ENCODE measurements at regions not wholly inside any gene's neighbourhood (a gene's known extent, or its start where the extent isn't known, plus 50 kb on each side); places are given as distances from the start of the nearest gene placed in this dataset.

GRCh38 chr9:135246248-135247205 is 159.1 kb downstream of the OLFM1 start:
- H3K4me3 ChIP-seq: no peak overlapping the region
- DNase-seq (ENCODE audit: low spot score in 2 of 2): no peak
- no peaks in the 10 kb centered on the region for H3K36me3 ChIP-seq
- no peak overlapping the region for H3K27ac ChIP-seq
- no peak for TF ChIP-seq CTCF (IDR thresholded peaks at IDR 0.05)
- no peak for TF ChIP-seq POLR2A (IDR thresholded peaks at IDR 0.05)
- no peak for TF ChIP-seq EP300 (IDR thresholded peaks at IDR 0.05)
- 61 to 62% methylated on average over 23 of the region's 23 CpGs for WGBS, 2 donors
- no peaks in the 10 kb centered on the region for H3K4me1 ChIP-seq
- H3K9me3 ChIP-seq: no peaks in the 10 kb centered on the region
- peaks cover 0 to 34% of the 10 kb centered on the region in 2 donors for H3K27me3 ChIP-seq

GRCh38 chr9:135247227-135247930 is 159.9 kb downstream of the OLFM1 start:
- no peaks in the 10 kb centered on the region for H3K36me3 ChIP-seq
- WGBS, 2 donors: 74 to 76% methylated on average over 15 of the region's 27 CpGs
- TF ChIP-seq CTCF (IDR thresholded peaks at IDR 0.05) (no peak), POLR2A (IDR thresholded peaks at IDR 0.05) (no peak), EP300 (IDR thresholded peaks at IDR 0.05) (no peak)
- DNase-seq (ENCODE audit: low spot score in 2 of 2): no peak
- H3K27ac ChIP-seq: no peak overlapping the region
- H3K4me1 ChIP-seq: no peaks in the 10 kb centered on the region
- no peaks in the 10 kb centered on the region for H3K9me3 ChIP-seq
- H3K4me3 ChIP-seq: no peak overlapping the region
- peaks cover 0 to 34% of the 10 kb centered on the region in 2 donors for H3K27me3 ChIP-seq

- DNase-seq (ENCODE audit: low spot score in 2 of 2): no peak
- no peak overlapping the region for H3K4me3 ChIP-seq
- H3K4me1 ChIP-seq: no peaks in the 10 kb centered on the region
- H3K27ac ChIP-seq: no peak overlapping the region
- TF ChIP-seq POLR2A (IDR thresholded peaks at IDR 0.05) (no peak), CTCF (IDR thresholded peaks at IDR 0.05) (no peak), EP300 (IDR thresholded peaks at IDR 0.05) (no peak)
- H3K36me3 ChIP-seq: no peaks in the 10 kb centered on the region
- H3K27me3 ChIP-seq: peaks cover 0 to 26% of the 10 kb centered on the region in 2 donors
- H3K9me3 ChIP-seq: no peaks in the 10 kb centered on the region
- 52 to 56% methylated on average over 6 to 8 of the region's 8 CpGs for WGBS, 2 donors
These were observed 160.6 kb downstream of the OLFM1 start for GRCh38 chr9:135248111-135248510.

- Histone ChIP-seq H3K36me3 (no peaks in the 10 kb centered on the region), H3K27me3 (peaks cover 0 to 20% of the 10 kb centered on the region in 2 donors), H3K27ac (no peak overlapping the region), H3K9me3 (no peaks in the 10 kb centered on the region), H3K4me3 (no peak overlapping the region), H3K4me1 (no peaks in the 10 kb centered on the region)
- WGBS, 2 donors: 93 to 95% methylated on average over 7 to 12 of the region's 12 CpGs
- DNase-seq (ENCODE audit: low spot score in 2 of 2): no peak
- TF ChIP-seq POLR2A (IDR thresholded peaks at IDR 0.05): no peak
- no peak for TF ChIP-seq CTCF (IDR thresholded peaks at IDR 0.05)
- TF ChIP-seq EP300 (IDR thresholded peaks at IDR 0.05): no peak
These were observed 161.3 kb downstream of the OLFM1 start for GRCh38 chr9:135248721-135249120.

- no peak for DNase-seq (ENCODE audit: low spot score in 2 of 2)
- Histone ChIP-seq H3K27ac (no peak overlapping the region), H3K4me3 (no peak overlapping the region), H3K27me3 (peaks cover 0 to 16% of the 10 kb centered on the region in 2 donors), H3K4me1 (no peaks in the 10 kb centered on the region), H3K9me3 (no peaks in the 10 kb centered on the region), H3K36me3 (no peaks in the 10 kb centered on the region)
- 84 to 88% methylated on average over 9 of the region's 9 CpGs for WGBS, 2 donors
- TF ChIP-seq CTCF (IDR thresholded peaks at IDR 0.05): no peak
These were observed 161.7 kb downstream of the OLFM1 start for GRCh38 chr9:135249191-135249590.
